ENCODE measurements at regions not wholly inside any gene's neighbourhood (a gene's known extent, or its start where the extent isn't known, plus 50 kb on each side); places are given as distances from the start of the nearest gene placed in this dataset.
"Not testable (repeated sequence)": the region's sequence is repeated elsewhere in the genome, so short reads cannot be mapped to it uniquely, and the experiment has no call there.

DNA sequence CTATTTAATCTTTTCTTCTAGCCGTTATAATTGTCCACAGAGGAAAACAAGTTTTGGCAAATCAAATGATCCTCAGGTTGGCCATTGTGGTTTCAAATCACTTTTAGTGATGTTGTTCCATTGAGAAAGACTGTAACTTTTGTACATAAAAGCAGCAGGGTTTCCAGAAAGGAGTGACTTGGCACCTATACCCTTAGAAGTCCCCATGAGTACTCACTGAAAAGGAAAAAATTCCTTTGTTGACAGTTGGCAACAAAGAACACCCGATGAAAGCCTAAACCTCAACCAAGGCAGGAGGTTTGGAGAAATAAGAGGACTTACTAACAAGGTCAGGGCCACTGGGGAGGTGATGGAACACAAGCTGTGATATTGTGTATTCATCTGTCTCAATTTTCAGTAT, 474.4 kb downstream of the RAPGEF2 start:
- H3K4me1 ChIP-seq (ENCODE audit: control insufficient read depth in 1 of 2, low read depth in 2 of 2): no peaks in the 10 kb centered on the region
- DNase-seq (ENCODE audit: low spot score) (no peak), ATAC-seq (ENCODE audit: insufficient number of reproducible peaks, low FRiP score, low read depth) (no peak)
- H3K36me3 ChIP-seq: no peaks in the 10 kb centered on the region
- H3K27ac ChIP-seq: no peak overlapping the region
- H3K4me3 ChIP-seq: no peak overlapping the region
- H3K27me3 ChIP-seq (replicated peaks; ENCODE audit: insufficient read depth): no peaks in the 10 kb centered on the region
- H3K9me3 ChIP-seq: no peaks in the 10 kb centered on the region
- TF ChIP-seq, protein P1, sequence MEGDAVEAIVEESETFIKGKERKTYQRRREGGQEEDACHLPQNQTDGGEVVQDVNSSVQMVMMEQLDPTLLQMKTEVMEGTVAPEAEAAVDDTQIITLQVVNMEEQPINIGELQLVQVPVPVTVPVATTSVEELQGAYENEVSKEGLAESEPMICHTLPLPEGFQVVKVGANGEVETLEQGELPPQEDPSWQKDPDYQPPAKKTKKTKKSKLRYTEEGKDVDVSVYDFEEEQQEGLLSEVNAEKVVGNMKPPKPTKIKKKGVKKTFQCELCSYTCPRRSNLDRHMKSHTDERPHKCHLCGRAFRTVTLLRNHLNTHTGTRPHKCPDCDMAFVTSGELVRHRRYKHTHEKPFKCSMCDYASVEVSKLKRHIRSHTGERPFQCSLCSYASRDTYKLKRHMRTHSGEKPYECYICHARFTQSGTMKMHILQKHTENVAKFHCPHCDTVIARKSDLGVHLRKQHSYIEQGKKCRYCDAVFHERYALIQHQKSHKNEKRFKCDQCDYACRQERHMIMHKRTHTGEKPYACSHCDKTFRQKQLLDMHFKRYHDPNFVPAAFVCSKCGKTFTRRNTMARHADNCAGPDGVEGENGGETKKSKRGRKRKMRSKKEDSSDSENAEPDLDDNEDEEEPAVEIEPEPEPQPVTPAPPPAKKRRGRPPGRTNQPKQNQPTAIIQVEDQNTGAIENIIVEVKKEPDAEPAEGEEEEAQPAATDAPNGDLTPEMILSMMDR (IDR thresholded peaks at IDR 0.05): no peak

DNA sequence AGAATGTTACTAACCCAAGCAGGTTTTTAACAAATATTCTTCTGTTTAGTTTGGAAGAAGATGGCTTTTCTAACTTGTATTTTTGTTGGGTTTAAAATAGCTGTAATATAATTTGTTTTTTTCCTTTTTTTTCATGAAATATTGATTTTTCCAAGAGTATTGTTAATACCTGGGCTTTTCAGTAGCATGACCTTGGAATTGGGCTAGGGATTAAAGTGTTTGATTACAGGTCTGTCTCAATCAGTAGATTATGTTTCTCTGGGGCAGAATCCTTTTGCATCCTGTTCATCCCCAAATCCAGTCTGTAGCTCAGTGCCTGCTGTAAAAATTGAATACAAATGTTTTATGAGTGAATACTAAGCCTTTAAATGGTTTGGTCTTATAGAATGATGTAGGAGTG, 479.8 kb downstream of the RAPGEF2 start:
- Histone ChIP-seq H3K4me3 (no peak overlapping the region), H3K4me1 (ENCODE audit: control insufficient read depth in 1 of 2, low read depth in 2 of 2) (no peaks in the 10 kb centered on the region), H3K9me3 (no peaks in the 10 kb centered on the region), H3K27me3 (replicated peaks; ENCODE audit: insufficient read depth) (no peaks in the 10 kb centered on the region), H3K36me3 (no peaks in the 10 kb centered on the region), H3K27ac (no peak overlapping the region)
- no peak for ATAC-seq (ENCODE audit: insufficient number of reproducible peaks, low FRiP score, low read depth)
- TF ChIP-seq, protein P1 (IDR thresholded peaks at IDR 0.05): no peak
- no peak for DNase-seq (ENCODE audit: low spot score)

DNA sequence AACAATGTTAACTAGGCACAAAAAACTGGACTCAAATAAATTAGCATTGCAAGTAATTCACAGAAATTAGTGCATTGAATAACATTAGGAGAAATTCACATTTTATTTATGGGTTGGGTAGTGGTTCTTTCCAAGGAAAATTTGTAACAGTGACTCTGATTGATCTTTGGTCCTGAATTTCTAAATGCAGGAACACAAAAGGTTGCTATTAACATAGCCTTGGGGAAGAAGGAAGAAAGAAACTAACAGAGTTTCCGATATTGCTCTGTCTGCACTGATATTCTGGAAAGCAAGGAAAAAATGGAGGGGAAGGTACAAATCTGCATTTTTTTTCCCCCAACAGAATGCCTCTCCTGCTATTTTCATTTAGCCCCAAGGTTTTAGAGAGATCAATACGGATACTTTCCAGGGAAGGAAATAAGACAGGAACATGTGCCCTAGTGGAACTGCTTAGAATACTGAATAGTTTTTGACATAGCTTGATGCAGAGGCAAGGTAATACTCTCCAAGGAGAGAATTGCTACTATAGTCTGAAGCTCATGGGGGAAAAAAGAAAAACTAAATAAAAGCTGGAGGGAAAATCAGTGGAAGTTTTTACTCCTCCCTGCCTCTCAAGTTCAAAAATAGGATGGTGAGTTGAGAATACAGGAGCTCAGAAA, 490.1 kb downstream of the RAPGEF2 start:
- Histone ChIP-seq H3K4me3 (no peak overlapping the region), H3K36me3 (no peaks in the 10 kb centered on the region), H3K4me1 (ENCODE audit: control insufficient read depth in 1 of 2, low read depth in 2 of 2) (no peaks in the 10 kb centered on the region), H3K9me3 (no peaks in the 10 kb centered on the region), H3K27me3 (replicated peaks; ENCODE audit: insufficient read depth) (no peaks in the 10 kb centered on the region), H3K27ac (no peak overlapping the region)
- TF ChIP-seq, protein P1 (IDR thresholded peaks at IDR 0.05): no peak
- no peak for ATAC-seq (ENCODE audit: insufficient number of reproducible peaks, low FRiP score, low read depth)
- DNase-seq (ENCODE audit: low spot score): no peak

DNA sequence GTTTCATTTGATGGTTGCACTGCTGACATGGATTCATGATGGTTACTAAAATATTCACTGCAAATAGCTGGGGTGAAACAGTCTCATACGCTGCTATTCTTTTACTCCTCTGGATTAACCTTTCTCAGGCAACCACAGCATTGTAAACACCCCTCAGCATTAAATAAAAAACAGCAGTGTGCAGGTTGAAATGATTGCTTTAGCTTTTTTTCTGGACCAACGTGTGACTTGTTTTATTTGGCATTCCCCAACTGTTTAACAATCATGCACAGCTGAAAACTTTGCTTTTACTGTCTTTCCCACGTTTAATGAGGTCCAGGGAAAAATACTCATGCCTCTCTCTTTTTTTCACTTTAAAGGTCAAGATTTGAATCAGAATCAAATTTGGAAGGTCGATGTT, 490.8 kb downstream of the RAPGEF2 start:
- H3K27me3 ChIP-seq (replicated peaks; ENCODE audit: insufficient read depth): no peaks in the 10 kb centered on the region
- ATAC-seq (ENCODE audit: insufficient number of reproducible peaks, low FRiP score, low read depth) (no peak), DNase-seq (ENCODE audit: low spot score) (no peak)
- H3K9me3 ChIP-seq: no peaks in the 10 kb centered on the region
- no peak overlapping the region for H3K27ac ChIP-seq
- TF ChIP-seq, protein P1 (IDR thresholded peaks at IDR 0.05): no peak
- H3K4me3 ChIP-seq: no peak overlapping the region
- no peaks in the 10 kb centered on the region for H3K4me1 ChIP-seq (ENCODE audit: control insufficient read depth in 1 of 2, low read depth in 2 of 2)
- no peaks in the 10 kb centered on the region for H3K36me3 ChIP-seq

DNA sequence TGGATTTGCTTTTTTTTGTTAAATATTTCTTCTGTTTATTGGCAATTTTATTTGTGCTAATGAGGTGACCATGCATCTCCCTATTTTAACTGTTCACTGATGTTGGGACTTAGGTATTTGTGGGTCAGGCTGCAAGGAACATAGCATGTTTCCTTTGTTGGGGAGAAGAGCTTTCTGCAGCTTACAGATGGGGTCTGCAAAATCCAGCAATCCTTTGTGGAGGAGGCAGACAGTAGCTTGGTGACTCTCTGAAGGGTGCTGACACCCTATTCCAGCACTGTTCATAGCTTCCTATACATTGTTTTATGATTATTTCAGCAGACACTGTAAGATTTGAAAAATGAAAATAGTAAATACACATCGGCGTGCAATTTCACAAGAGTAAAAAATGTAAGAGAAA, 491.7 kb downstream of the RAPGEF2 start:
- no peak for ATAC-seq (ENCODE audit: insufficient number of reproducible peaks, low FRiP score, low read depth)

DNA sequence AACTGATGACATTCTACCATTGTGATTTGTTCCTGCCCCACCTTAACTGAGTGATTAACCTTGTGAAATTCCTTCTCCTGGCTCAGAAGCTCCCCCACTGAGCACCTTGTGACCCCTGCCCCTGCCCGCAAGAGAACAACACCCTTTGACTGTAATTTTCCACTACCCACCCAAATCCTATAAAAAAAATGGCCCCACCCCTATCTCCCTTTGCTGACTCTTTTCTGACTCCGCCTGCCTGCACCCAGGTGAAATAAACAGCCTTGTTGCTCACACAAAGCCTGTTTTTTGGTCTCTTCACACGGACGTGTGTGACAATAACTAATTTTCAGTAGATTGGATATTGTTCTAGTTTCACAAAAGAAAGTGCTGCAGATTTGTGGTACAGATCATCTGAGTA, 492.2 kb downstream of the RAPGEF2 start:
- not testable (repeated sequence) for H3K36me3 ChIP-seq; H3K27me3 ChIP-seq (replicated peaks; ENCODE audit: insufficient read depth); H3K27ac ChIP-seq; H3K4me1 ChIP-seq (ENCODE audit: control insufficient read depth in 1 of 2, low read depth in 2 of 2); H3K9me3 ChIP-seq; ATAC-seq (ENCODE audit: insufficient number of reproducible peaks, low FRiP score, low read depth); H3K4me3 ChIP-seq; DNase-seq (ENCODE audit: low spot score)

More for the DNA sequence above, 491.7 kb downstream of the RAPGEF2 start:
- DNase-seq (ENCODE audit: low spot score): no peak
- Histone ChIP-seq H3K4me3 (no peak overlapping the region), H3K27ac (no peak overlapping the region), H3K9me3 (no peaks in the 10 kb centered on the region), H3K36me3 (no peaks in the 10 kb centered on the region), H3K27me3 (replicated peaks; ENCODE audit: insufficient read depth) (no peaks in the 10 kb centered on the region), H3K4me1 (ENCODE audit: control insufficient read depth in 1 of 2, low read depth in 2 of 2) (no peaks in the 10 kb centered on the region)
- TF ChIP-seq, protein P1 (IDR thresholded peaks at IDR 0.05): no peak

Measured in thoracic aorta (tissue), 2 donors.